HG03378 (cell line): ENCODE measurements at regions not wholly inside any gene's neighbourhood (a gene's known extent, or its start where the extent isn't known, plus 50 kb on each side); places are given as distances from the start of the nearest gene placed in this dataset.

Source experiments
- ATAC-seq: cut with Tn5 transposase; IDR thresholded peaks from one replicate; pipeline ENCODE4 v1.9.1; 2021; ENCODE audit warnings: mild to moderate bottlenecking, moderate library complexity; ENCODE audit not compliant: unreplicated experiment

- ATAC-seq, result no peak
Measured at GRCh38 chr15:39108021-39108420, 472.9 kb upstream of the THBS1 start.

GRCh38 chr15:39110336-39110735 lies 470.5 kb upstream of the THBS1 start:
- no peak for ATAC-seq

- no peak for ATAC-seq
Measured at GRCh38 chr15:39110746-39111145, 470.1 kb upstream of the THBS1 start.

- no peak for ATAC-seq
Measured at GRCh38 chr15:39113741-39114140, 467.1 kb upstream of the THBS1 start.

GRCh38 chr15:39114690-39115378 lies 466.0 kb upstream of the THBS1 start:
- no peak for ATAC-seq

GRCh38 chr15:39115379-39116057 lies 465.4 kb upstream of the THBS1 start:
- ATAC-seq, result no peak

- no peak for ATAC-seq
Measured at GRCh38 chr15:39118510-39118909, 462.4 kb upstream of the THBS1 start.

- ATAC-seq, result no peak
Measured at GRCh38 chr15:39124155-39124552, 456.7 kb upstream of the THBS1 start.

- no peak for ATAC-seq
Measured at GRCh38 chr15:39124553-39125171, 456.2 kb upstream of the THBS1 start.

GRCh38 chr15:39125226-39125625 lies 455.7 kb upstream of the THBS1 start:
- ATAC-seq, result no peak

GRCh38 chr15:39125904-39126303 lies 455.0 kb upstream of the THBS1 start:
- ATAC-seq, result no peak

- ATAC-seq, result no peak
Measured at GRCh38 chr15:39127151-39127790, 453.6 kb upstream of the THBS1 start.

GRCh38 chr15:39127925-39128617 lies 452.8 kb upstream of the THBS1 start:
- no peak for ATAC-seq

- ATAC-seq, result no peak
Measured at GRCh38 chr15:39128746-39129145, 452.1 kb upstream of the THBS1 start.

GRCh38 chr15:39130556-39131379 lies 450.1 kb upstream of the THBS1 start:
- no peak for ATAC-seq

- ATAC-seq, result no peak
Measured at GRCh38 chr15:39131609-39132008, 449.3 kb upstream of the THBS1 start.

- ATAC-seq, result no peak
Measured at GRCh38 chr15:39132070-39132469, 448.8 kb upstream of the THBS1 start.

- no peak for ATAC-seq
Measured at GRCh38 chr15:39132954-39133600, 447.8 kb upstream of the THBS1 start.

- ATAC-seq, result no peak
Measured at GRCh38 chr15:39134282-39134681, 446.6 kb upstream of the THBS1 start.

- no peak for ATAC-seq
Measured at GRCh38 chr15:39135989-39136388, 444.9 kb upstream of the THBS1 start.
